ENCODE measurements at regions not wholly inside any gene's neighbourhood (a gene's known extent, or its start where the extent isn't known, plus 50 kb on each side); places are given as distances from the start of the nearest gene placed in this dataset.

DNA sequence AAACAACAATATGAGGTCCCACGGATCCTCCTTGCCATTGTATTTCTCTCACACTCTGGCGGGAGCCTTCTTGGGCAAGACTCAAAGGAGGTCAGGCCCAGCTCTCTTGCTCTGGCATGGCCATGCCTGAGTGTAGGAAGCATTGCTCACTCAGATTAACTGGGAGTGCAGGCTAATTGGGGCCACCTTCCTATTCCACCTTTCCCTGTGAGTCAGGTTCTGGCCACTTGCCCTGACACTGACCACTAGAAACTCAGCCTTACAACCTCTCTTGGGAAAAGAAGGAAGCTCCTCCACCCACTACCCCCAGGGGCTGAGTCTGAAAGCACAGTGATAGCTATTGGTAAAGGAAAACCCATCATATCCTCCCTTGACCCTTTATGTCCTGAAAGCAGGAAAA is 121.8 kb upstream of the NTM start:
- Mint-ChIP-seq H3K27me3 (ENCODE audit: low read depth) (peaks cover 20% of the 10 kb centered on the region), H3K4me1 (peaks cover 22% of the 10 kb centered on the region), H3K36me3 (ENCODE audit: low read depth) (no peaks in the 10 kb centered on the region), H3K27ac (ENCODE audit: unreplicated experiment) (no peak overlapping the region), H3K4me3 (no peak overlapping the region), H3K9me3 (no peaks in the 10 kb centered on the region)
- no peak for DNase-seq (ENCODE audit: low read depth, low spot score)
- no peak for TF ChIP-seq CTCF (conservative IDR thresholded peaks at IDR 0.05)

DNA sequence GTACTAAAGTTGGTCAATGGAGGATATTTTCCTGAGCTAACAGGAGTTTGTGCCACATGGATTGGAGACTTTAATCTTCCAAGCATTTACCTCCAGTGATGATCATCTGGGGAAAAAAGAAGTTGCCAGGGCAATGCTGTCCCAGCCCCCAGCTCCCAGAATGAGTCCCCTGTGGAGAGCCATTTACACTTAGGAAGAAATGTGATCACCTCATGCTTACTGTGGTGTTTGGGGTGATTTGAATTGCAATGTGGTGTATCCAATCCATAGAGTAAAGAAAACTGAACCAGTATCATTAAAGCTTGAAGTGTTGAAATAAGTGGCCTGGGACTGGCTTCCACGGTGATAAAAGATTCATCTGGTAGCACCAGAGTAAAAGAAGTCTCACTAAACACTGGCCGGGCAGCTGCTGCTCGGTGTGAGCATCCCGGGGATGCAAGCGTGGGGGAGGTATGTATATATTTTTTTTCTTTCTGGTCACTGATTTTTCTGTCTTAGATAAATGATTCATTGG is 117.2 kb upstream of the NTM start:
- no peak overlapping the region for H3K27ac Mint-ChIP-seq (ENCODE audit: unreplicated experiment)
- DNase-seq (ENCODE audit: low read depth, low spot score) = no peak
- no peaks in the 10 kb centered on the region for H3K9me3 Mint-ChIP-seq
- no peak overlapping the region for H3K4me3 Mint-ChIP-seq
- peaks cover 8% of the 10 kb centered on the region for H3K27me3 Mint-ChIP-seq (ENCODE audit: low read depth)
- peaks cover 14% of the 10 kb centered on the region for H3K4me1 Mint-ChIP-seq
- H3K36me3 Mint-ChIP-seq (ENCODE audit: low read depth) = no peaks in the 10 kb centered on the region
- no peak for TF ChIP-seq CTCF (conservative IDR thresholded peaks at IDR 0.05)

DNA sequence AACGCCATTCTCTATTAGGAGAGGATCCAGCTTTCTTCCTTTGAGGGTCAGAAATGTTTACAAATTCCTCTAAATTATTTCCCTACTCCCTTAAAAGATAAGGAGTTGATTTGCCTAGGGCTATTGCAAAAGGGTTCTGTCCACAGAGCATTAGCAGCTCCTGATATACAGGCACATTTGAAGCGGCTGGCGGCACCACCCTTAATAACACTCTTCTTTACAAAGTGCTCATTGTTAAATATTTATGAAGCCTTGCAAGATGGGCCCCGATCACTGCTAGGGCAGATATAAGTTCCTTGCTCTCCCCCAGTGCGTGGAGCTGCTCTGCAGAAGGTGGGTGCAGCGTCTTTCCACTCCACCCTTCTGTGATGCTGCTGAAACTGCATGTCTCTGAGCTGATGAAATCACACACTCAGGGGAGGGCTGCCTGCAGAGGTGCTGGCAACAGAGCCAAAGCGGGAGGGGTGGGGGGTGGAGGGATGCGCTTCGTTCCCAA is 116.7 kb upstream of the NTM start:
- Mint-ChIP-seq H3K36me3 (ENCODE audit: low read depth) (no peaks in the 10 kb centered on the region), H3K27me3 (ENCODE audit: low read depth) (peaks cover 8% of the 10 kb centered on the region), H3K4me3 (no peak overlapping the region), H3K9me3 (peaks cover 2% of the 10 kb centered on the region), H3K27ac (ENCODE audit: unreplicated experiment) (peak overlapping the region; percentile 13), H3K4me1 (peaks cover 14% of the 10 kb centered on the region)
- TF ChIP-seq CTCF (conservative IDR thresholded peaks at IDR 0.05) = no peak
- peak; percentile 8 for DNase-seq (ENCODE audit: low read depth, low spot score)

DNA sequence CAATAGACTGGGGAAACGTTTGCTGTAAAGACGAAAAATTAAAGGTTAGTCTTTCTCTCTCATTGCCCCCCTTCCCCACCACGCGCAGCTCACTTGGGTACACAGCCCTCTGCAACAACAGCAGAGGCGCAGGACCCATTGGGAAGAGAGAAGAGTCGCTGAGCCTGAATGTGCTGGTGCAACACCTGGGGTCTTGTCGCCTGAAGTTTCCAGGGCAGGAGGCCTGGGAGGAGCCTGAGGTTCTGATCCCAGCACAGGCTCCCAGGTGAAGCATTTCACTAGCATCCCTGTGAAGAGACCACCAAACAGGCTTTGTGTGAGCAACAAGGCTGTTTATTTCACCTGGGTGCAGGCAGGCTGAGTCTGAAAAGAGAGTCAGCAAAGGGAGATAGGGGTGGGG is 116.2 kb upstream of the NTM start:
- no peak overlapping the region for H3K27ac Mint-ChIP-seq (ENCODE audit: unreplicated experiment)
- no peak overlapping the region for H3K4me3 Mint-ChIP-seq
- peaks cover 5% of the 10 kb centered on the region for H3K27me3 Mint-ChIP-seq (ENCODE audit: low read depth)
- H3K4me1 Mint-ChIP-seq = peaks cover 14% of the 10 kb centered on the region
- TF ChIP-seq CTCF (conservative IDR thresholded peaks at IDR 0.05) = no peak
- peaks cover 2% of the 10 kb centered on the region for H3K9me3 Mint-ChIP-seq
- no peaks in the 10 kb centered on the region for H3K36me3 Mint-ChIP-seq (ENCODE audit: low read depth)
- no peak for DNase-seq (ENCODE audit: low read depth, low spot score)

GRCh38 chr11:131274233-131274632 is 96.2 kb upstream of the NTM start:
- Mint-ChIP-seq H3K36me3 (ENCODE audit: low read depth) (peaks cover 18% of the 10 kb centered on the region), H3K9me3 (peaks cover 17% of the 10 kb centered on the region), H3K4me3 (no peak overlapping the region), H3K27ac (ENCODE audit: unreplicated experiment) (no peak overlapping the region), H3K4me1 (peaks cover 3% of the 10 kb centered on the region), H3K27me3 (ENCODE audit: low read depth) (no peaks in the 10 kb centered on the region)
- no peak for DNase-seq (ENCODE audit: low read depth, low spot score)
- no peak for TF ChIP-seq CTCF (conservative IDR thresholded peaks at IDR 0.05)

Measured in neural crest cell (in vitro differentiated cells).